K562 (cell line): ENCODE measurements at regions not wholly inside any gene's neighbourhood (a gene's known extent, or its start where the extent isn't known, plus 50 kb on each side); places are given as distances from the start of the nearest gene placed in this dataset.

Experiments used
- ATAC-seq: fragments of 200-7000 bp; cut with Tn5 transposase; 3 replicates; pipeline ENCODE4 v1.9.1; 2020; ENCODE audit warnings: moderate library complexity
- BruUV-seq: library from RNA; stranded (reverse); fragments of 400-500 nt; replicated peaks from 2 replicates; lab custom pipeline; 2021; lab: Mats Ljungman, UMichigan
- CTCF ChIA-PET: fragments of 300-600 bp; formaldehyde crosslinking; extraction: SDS; loops from one replicate; lab custom pipeline; 2021; ENCODE audit warnings: low intra/inter-chr PET ratio; lab: Yijun Ruan, JAX
- POLR2A ChIA-PET: fragments of 300-600, 350-650 bp; sonication (Branson Sonifier 250); formaldehyde crosslinking; extraction: SDS; loops from one replicate; lab custom pipeline; 2021; ENCODE audit warnings: antibody characterized with exemption, inconsistent platforms; lab: Yijun Ruan, JAX
- DNase-seq, 4 experiments: peaks; one replicate each; pipeline versions ENCODE4 v3.0.0 to v3.0.0-alpha.2; 2011 to 2018; ENCODE audit warnings: low spot score in 3 of 4, mixed read lengths in 3 of 4; ENCODE audit errors: extremely low read depth in 1 of 4
- FAIRE-seq: peaks from 2 replicates; lab custom pipeline; 2011; peaks lifted over from hg19 to GRCh38; lab: Jason Lieb, UNC
- H2AFZ ChIP-seq: 2 replicates; pipeline ENCODE4 v1.6.0; 2011; ENCODE audit warnings: low read depth, low read length, control low read depth, inconsistent platforms
- H3K27ac ChIP-seq: fragments of 200-600 bp; 3 replicates; pipeline ENCODE4 v1.8.0; 2011; ENCODE audit warnings: low read depth, mild to moderate bottlenecking, control low read depth, inconsistent platforms, low read length, moderate library complexity, mixed read lengths; ENCODE audit errors: extremely low read depth
- H3K27me3 ChIP-seq, 2 experiments: fragments of 300-600 bp in 1 of 2; 2 replicates in 1 of 2; 3 replicates in 1 of 2; pipeline versions ENCODE4 v1.6.0 to v1.8.0; 2011; ENCODE audit warnings: inconsistent platforms in 2 of 2, low read length in 2 of 2, mild to moderate bottlenecking in 1 of 2, mixed read lengths in 1 of 2, moderate library complexity in 1 of 2; ENCODE audit not compliant: control insufficient read depth in 2 of 2, insufficient read depth in 2 of 2
- H3K36me3 ChIP-seq: fragments of 300-600 bp; 3 replicates; pipeline ENCODE4 v1.8.0; 2011; ENCODE audit warnings: mild to moderate bottlenecking, low read length, inconsistent platforms; ENCODE audit not compliant: control insufficient read depth, insufficient read depth
- H3K4me1 ChIP-seq, 2 experiments: fragments of 200-600 bp in 1 of 2; replicated peaks in 1 of 2; 2 replicates in 1 of 2; 3 replicates in 1 of 2; pipeline versions ENCODE4 v1.5.1 to v1.8.0; 2011; ENCODE audit warnings: inconsistent platforms in 2 of 2, low read length in 2 of 2, mild to moderate bottlenecking in 1 of 2, mixed read lengths in 1 of 2, moderate library complexity in 1 of 2; ENCODE audit not compliant: control insufficient read depth in 2 of 2, insufficient read depth in 2 of 2
- H3K4me2 ChIP-seq: 2 replicates; pipeline ENCODE4 v1.6.1; 2011; ENCODE audit warnings: low read length, control low read depth, inconsistent platforms, mixed read lengths; ENCODE audit not compliant: insufficient read depth
- H3K4me3 ChIP-seq: fragments of 200-600 bp; sonication (generic), shearing (Covaris generic); 2 replicates; pipeline ENCODE4 v1.5.1; 2016; ENCODE audit warnings: control low read depth, inconsistent platforms
- H3K79me2 ChIP-seq: fragments of 200-600 bp; 3 replicates; pipeline ENCODE4 v1.8.0; 2011; ENCODE audit warnings: low read length, inconsistent platforms; ENCODE audit not compliant: control insufficient read depth, insufficient read depth
- H3K9ac ChIP-seq, 2 experiments: 2 replicates each; pipeline versions ENCODE4 v1.6.0 to v1.6.1; 2011; ENCODE audit warnings: low read depth in 2 of 2, low read length in 2 of 2, control low read depth in 1 of 2, inconsistent platforms in 1 of 2, mild to moderate bottlenecking in 1 of 2, mixed read lengths in 1 of 2; ENCODE audit not compliant: insufficient read depth in 1 of 2
- H3K9me1 ChIP-seq: one replicate; pipeline ENCODE4 v1.6.0; 2011; ENCODE audit warnings: inconsistent platforms, mild to moderate bottlenecking, low read length, moderate library complexity; ENCODE audit not compliant: control insufficient read depth, insufficient read depth
- H3K9me3 ChIP-seq: replicated peaks from 2 replicates; pipeline ENCODE4 v1.5.1; 2011; ENCODE audit warnings: low read depth, low read length, inconsistent platforms; ENCODE audit not compliant: control insufficient read depth, insufficient read depth
- H4K20me1 ChIP-seq: replicated peaks from 2 replicates; pipeline ENCODE4 v1.6.1; 2011; ENCODE audit warnings: low read length, inconsistent platforms, mixed read lengths; ENCODE audit not compliant: control insufficient read depth, insufficient read depth
- MCM7 ChIP-seq, 2 experiments: fragments of 450-650 bp; IDR thresholded peaks; 2 replicates each; pipeline ENCODE4 v1.6.1; 2016 to 2018
- RREB1 ChIP-seq: fragments of 250-450 bp; sonication (Bioruptor Pico); IDR thresholded peaks from 2 replicates; pipeline ENCODE4 v1.4.0; 2020
- ZBTB43 ChIP-seq: sonication (generic); formaldehyde crosslinking; IDR thresholded peaks from 2 replicates; pipeline ENCODE4 v1.8.0; 2023; ENCODE audit warnings: mild to moderate bottlenecking, missing genetic modification reagents
- ZKSCAN3 ChIP-seq: fragments of 250-450 bp; sonication (Bioruptor Pico); IDR thresholded peaks from 2 replicates; pipeline ENCODE4 v1.4.0; 2020
- ZNF175 ChIP-seq: fragments of 200-800 bp; sonication (Bioruptor generic); IDR thresholded peaks from 2 replicates; pipeline ENCODE4 v1.6.1; 2016; ENCODE audit warnings: low read depth, mild to moderate bottlenecking, missing genetic modification characterization, missing compliant biosample characterization
- ZNF41 ChIP-seq: fragments of 250-450 bp; sonication (Bioruptor Pico); conservative IDR thresholded peaks from 2 replicates; pipeline ENCODE4 v1.4.0; 2020; ENCODE audit warnings: mild to moderate bottlenecking
- in situ Hi-C: fragments of 300-500 bp; cut with MboI; formaldehyde crosslinking; loops from 4 replicates; pipeline ENCODE4 v1.15.0; 2018; ENCODE audit warnings: inconsistent platforms, mixed read lengths
- intact Hi-C: fragments of 100-400 bp; cut with micrococcal nuclease; formaldehyde crosslinking; loops from 2 replicates; pipeline ENCODE4 v1.14.2; 2022
- TF ChIP-seq, protein P1 (sequence below), 2 experiments: fragments of 450-650 bp; formaldehyde crosslinking in 1 of 2; IDR thresholded peaks; 2 replicates each; pipeline versions ENCODE4 v1.4.0 to v1.6.1; 2014 to 2020; ENCODE audit warnings: mild to moderate bottlenecking in 2 of 2, borderline replicate concordance in 1 of 2, low read depth in 1 of 2

GRCh38 chr12:70149665-70150064 lies 93.6 kb upstream of the CNOT2 start:
- no peak overlapping the region for H3K4me3 ChIP-seq
- no peaks in the 10 kb centered on the region for H3K9me1 ChIP-seq
- CTCF ChIA-PET = interaction anchor here (0.5 kb wide), 1 partner anchor 361 kb away, joined by 3 read pairs; no protein-coding TSS in a partner anchor
- TF ChIP-seq, protein P1, sequence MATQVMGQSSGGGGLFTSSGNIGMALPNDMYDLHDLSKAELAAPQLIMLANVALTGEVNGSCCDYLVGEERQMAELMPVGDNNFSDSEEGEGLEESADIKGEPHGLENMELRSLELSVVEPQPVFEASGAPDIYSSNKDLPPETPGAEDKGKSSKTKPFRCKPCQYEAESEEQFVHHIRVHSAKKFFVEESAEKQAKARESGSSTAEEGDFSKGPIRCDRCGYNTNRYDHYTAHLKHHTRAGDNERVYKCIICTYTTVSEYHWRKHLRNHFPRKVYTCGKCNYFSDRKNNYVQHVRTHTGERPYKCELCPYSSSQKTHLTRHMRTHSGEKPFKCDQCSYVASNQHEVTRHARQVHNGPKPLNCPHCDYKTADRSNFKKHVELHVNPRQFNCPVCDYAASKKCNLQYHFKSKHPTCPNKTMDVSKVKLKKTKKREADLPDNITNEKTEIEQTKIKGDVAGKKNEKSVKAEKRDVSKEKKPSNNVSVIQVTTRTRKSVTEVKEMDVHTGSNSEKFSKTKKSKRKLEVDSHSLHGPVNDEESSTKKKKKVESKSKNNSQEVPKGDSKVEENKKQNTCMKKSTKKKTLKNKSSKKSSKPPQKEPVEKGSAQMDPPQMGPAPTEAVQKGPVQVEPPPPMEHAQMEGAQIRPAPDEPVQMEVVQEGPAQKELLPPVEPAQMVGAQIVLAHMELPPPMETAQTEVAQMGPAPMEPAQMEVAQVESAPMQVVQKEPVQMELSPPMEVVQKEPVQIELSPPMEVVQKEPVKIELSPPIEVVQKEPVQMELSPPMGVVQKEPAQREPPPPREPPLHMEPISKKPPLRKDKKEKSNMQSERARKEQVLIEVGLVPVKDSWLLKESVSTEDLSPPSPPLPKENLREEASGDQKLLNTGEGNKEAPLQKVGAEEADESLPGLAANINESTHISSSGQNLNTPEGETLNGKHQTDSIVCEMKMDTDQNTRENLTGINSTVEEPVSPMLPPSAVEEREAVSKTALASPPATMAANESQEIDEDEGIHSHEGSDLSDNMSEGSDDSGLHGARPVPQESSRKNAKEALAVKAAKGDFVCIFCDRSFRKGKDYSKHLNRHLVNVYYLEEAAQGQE (IDR thresholded peaks at IDR 0.05; ENCODE audit: borderline replicate concordance) = no peak
- TF ChIP-seq, protein P1 (CRISPR knock-in tag; IDR thresholded peaks at IDR 0.05; ENCODE audit: low read depth) = no peak
- TF ChIP-seq ZBTB43 = no peak
- TF ChIP-seq ZNF41 = no peak
- TF ChIP-seq MCM7 (IDR thresholded peaks at IDR 0.05) = no peak
- no peak for TF ChIP-seq ZKSCAN3 (CRISPR knock-in tag)
- no peak for TF ChIP-seq ZNF175 (CRISPR knock-in tag)
- no peak for TF ChIP-seq RREB1 (CRISPR knock-in tag)
- TF ChIP-seq, all 486 proteins: peak for 0
- Histone ChIP-seq H3K36me3 (no peaks in the 10 kb centered on the region), H3K4me1 (peaks cover 0 to 13% of the 10 kb centered on the region in 2 experiments; a peak in 2 of 5 replicates), H3K4me2 (no peak overlapping the region), H3K27me3 (no peaks in the 10 kb centered on the region), H3K79me2 (no peaks in the 10 kb centered on the region), H4K20me1 (no peaks in the 10 kb centered on the region), H2AFZ (0 out of 2 replicates have a peak overlapping the region, but pooled peaks have one; percentile 46), H3K9ac (no peak overlapping the region), H3K27ac (0 out of 3 replicates have a peak overlapping the region, but pooled peaks have one; percentile 3), H3K9me3 (peaks cover 4% of the 10 kb centered on the region)
- no TSS peak for BruUV-seq
- FAIRE-seq (no peak), DNase-seq (no peak), ATAC-seq (no peak)
- POLR2A ChIA-PET = interaction anchor here (0.6 to 1.3 kb wide), 3 partner anchors 11 to 859 kb away, joined by 3 to 4 read pairs (median 3); no protein-coding TSS in a partner anchor
- intact Hi-C loops (no loop called here), in situ Hi-C loops (no loop called here)
